HCT116 (cell line): ENCODE measurements at regions not wholly inside any gene's neighbourhood (a gene's known extent, or its start where the extent isn't known, plus 50 kb on each side); places are given as distances from the start of the nearest gene placed in this dataset.

ENCODE experiments used
- ATAC-seq: fragments of 200-7000 bp; cut with Tn5 transposase; 2 replicates; pipeline ENCODE4 v1.9.1; 2020; ENCODE audit warnings: mild to moderate bottlenecking, moderate library complexity
- BruUV-seq: library from RNA; stranded (reverse); fragments of 400-500 nt; replicated peaks from 2 replicates; lab custom pipeline; 2021; lab: Mats Ljungman, UMichigan
- CTCF ChIA-PET: fragments of 300-600 bp; sonication (Branson Sonifier 250); formaldehyde crosslinking; loops from one replicate; lab custom pipeline; 2021; ENCODE audit warnings: antibody characterized with exemption; lab: Charles Lee
- POLR2A ChIA-PET: fragments of 300-600, 350-600 bp; sonication (Branson Sonifier 250); formaldehyde crosslinking; loops from one replicate; lab custom pipeline; 2021; ENCODE audit warnings: antibody characterized with exemption; lab: Charles Lee
- RAD21 ChIA-PET, 2 experiments: fragments of 300-600 bp; sonication (Branson Sonifier 250); formaldehyde crosslinking; loops; one replicate each; lab custom pipeline; 2023; ENCODE audit warnings: low total read pairs in 2 of 2; ENCODE audit not compliant: uncharacterized antibody in 2 of 2, unreplicated experiment in 2 of 2, low non-redundant PET in 1 of 2; lab: Charles Lee
- DNase-seq: peaks from one replicate; pipeline ENCODE4 v3.0.0-alpha.2; 2010; ENCODE audit warnings: low read depth, low spot score
- H2AFZ ChIP-seq: fragments of 200-600 bp; shearing (Covaris generic), sonication (generic); 2 replicates; pipeline ENCODE4 v1.6.1; 2017; ENCODE audit warnings: low read depth, mixed run types, mixed read lengths, antibody characterized with exemption, low read length; ENCODE audit not compliant: poor library complexity, severe bottlenecking
- H3K27ac ChIP-seq: 2 replicates; pipeline ENCODE4 v1.5.1; 2012; ENCODE audit warnings: low read depth, low read length
- H3K27me3 ChIP-seq: fragments of 200-600 bp; sonication (generic); 2 replicates; pipeline ENCODE4 v1.6.1; 2016; ENCODE audit warnings: mixed run types, low read length, mixed read lengths; ENCODE audit not compliant: insufficient read depth
- H3K36me3 ChIP-seq, 2 experiments: fragments of 200-500 bp in 1 of 2; fragments of 200-600 bp in 1 of 2; sonication (Bioruptor generic) in 1 of 2; sonication (generic) in 1 of 2; 2 replicates each; pipeline versions ENCODE4 v1.5.1 to v1.6.1; 2014 to 2016; ENCODE audit warnings: low read length in 2 of 2, inconsistent platforms in 1 of 2, mixed read lengths in 1 of 2, mixed run types in 1 of 2; ENCODE audit not compliant: insufficient read depth in 2 of 2, control insufficient read depth in 1 of 2
- H3K4me1 ChIP-seq, 2 experiments: fragments of 200-600 bp in 1 of 2; sonication (generic) in 1 of 2; 2 replicates each; pipeline versions ENCODE4 v1.5.1 to v1.6.1; 2012 to 2017; ENCODE audit warnings: low read length in 2 of 2, inconsistent platforms in 1 of 2, mild to moderate bottlenecking in 1 of 2, mixed read lengths in 1 of 2, mixed run types in 1 of 2, moderate library complexity in 1 of 2; ENCODE audit not compliant: insufficient read depth in 2 of 2, control insufficient read depth in 1 of 2
- H3K4me2 ChIP-seq: fragments of 200-600 bp; sonication (generic); 2 replicates; pipeline ENCODE4 v1.6.1; 2017; ENCODE audit warnings: mixed run types, low read length, mixed read lengths
- H3K4me3 ChIP-seq, 2 experiments: fragments of 200-600 bp in 1 of 2; sonication (generic) in 1 of 2; replicated peaks in 1 of 2; 2 replicates each; pipeline ENCODE4 v1.5.1; 2011 to 2016; ENCODE audit warnings: low read length in 2 of 2, control low read depth in 1 of 2, low read depth in 1 of 2, mild to moderate bottlenecking in 1 of 2, mixed read lengths in 1 of 2, mixed run types in 1 of 2
- H3K79me2 ChIP-seq: fragments of 200-600 bp; sonication (generic); 2 replicates; pipeline ENCODE4 v1.6.1; 2017; ENCODE audit warnings: mild to moderate bottlenecking, mixed run types, low read length, moderate library complexity, mixed read lengths; ENCODE audit not compliant: insufficient read depth
- H3K9ac ChIP-seq: fragments of 200-600 bp; sonication (generic); 2 replicates; pipeline ENCODE4 v1.6.1; 2016; ENCODE audit warnings: low read length, mixed read lengths
- H3K9me2 ChIP-seq: fragments of 200-600 bp; sonication (generic), shearing (Covaris generic); 2 replicates; pipeline ENCODE4 v1.6.1; 2017; ENCODE audit warnings: mixed run types, mild to moderate bottlenecking, moderate library complexity; ENCODE audit not compliant: insufficient read depth
- H3K9me3 ChIP-seq, 2 experiments: fragments of 200-500 bp in 1 of 2; fragments of 200-600 bp in 1 of 2; sonication (Bioruptor generic) in 1 of 2; sonication (generic) in 1 of 2; 2 replicates each; pipeline ENCODE4 v1.6.1; 2014 to 2017; ENCODE audit warnings: low read length in 2 of 2, mixed read lengths in 2 of 2, inconsistent platforms in 1 of 2, low read depth in 1 of 2, mild to moderate bottlenecking in 1 of 2, mixed run types in 1 of 2, moderate library complexity in 1 of 2; ENCODE audit not compliant: control insufficient read depth in 1 of 2, insufficient read depth in 1 of 2
- H4K20me1 ChIP-seq: fragments of 200-600 bp; sonication (generic), shearing (Covaris generic); 2 replicates; pipeline ENCODE4 v1.6.1; 2017; ENCODE audit warnings: mixed run types, mild to moderate bottlenecking, moderate library complexity; ENCODE audit not compliant: insufficient read depth
- CBX3 ChIP-seq: IDR thresholded peaks from 2 replicates; pipeline ENCODE4 v1.6.1; 2012; ENCODE audit warnings: low read depth
- CEBPB ChIP-seq: IDR thresholded peaks from 2 replicates; pipeline ENCODE4 v1.6.1; 2012; ENCODE audit warnings: low read depth
- EGR1 ChIP-seq: IDR thresholded peaks from 2 replicates; pipeline ENCODE4 v1.6.1; 2012; ENCODE audit warnings: low read depth
- ELF1 ChIP-seq: IDR thresholded peaks from 2 replicates; pipeline ENCODE4 v1.6.1; 2012; ENCODE audit warnings: low read depth, borderline replicate concordance
- EZH2 ChIP-seq: fragments of 200-600 bp; sonication (generic); IDR thresholded peaks from 2 replicates; pipeline ENCODE4 v1.6.1; 2017; ENCODE audit warnings: antibody characterized with exemption, mixed run types
- EZH2phosphoT487 ChIP-seq: fragments of 200-600 bp; IDR thresholded peaks from 2 replicates; pipeline ENCODE4 v1.6.1; 2018; ENCODE audit warnings: antibody characterized with exemption, borderline replicate concordance
- POLR2A ChIP-seq: IDR thresholded peaks from 2 replicates; pipeline ENCODE4 v1.7.0; 2011; ENCODE audit warnings: borderline replicate concordance; ENCODE audit not compliant: insufficient read depth, insufficient read length; ENCODE audit errors: extremely low read depth
- POLR2AphosphoS5 ChIP-seq: IDR thresholded peaks from 2 replicates; pipeline ENCODE4 v1.6.1; 2011; ENCODE audit warnings: mild to moderate bottlenecking, low read depth, low read length, moderate library complexity
- RAD21 ChIP-seq: IDR thresholded peaks from 2 replicates; pipeline ENCODE4 v1.6.1; 2012; ENCODE audit warnings: low read depth, mild to moderate bottlenecking
- YY1 ChIP-seq: IDR thresholded peaks from 2 replicates; pipeline ENCODE4 v1.6.1; 2011; ENCODE audit warnings: low read length, low read depth, moderate library complexity, mild to moderate bottlenecking; ENCODE audit not compliant: insufficient replicate concordance; ENCODE audit errors: extremely low read depth
- ZFX ChIP-seq: fragments of 450-650 bp; IDR thresholded peaks from 2 replicates; pipeline ENCODE4 v1.6.1; 2017
- ZNF274 ChIP-seq: fragments of 200-500 bp; sonication (Bioruptor generic); IDR thresholded peaks from 2 replicates; pipeline ENCODE4 v1.6.1; 2014; ENCODE audit warnings: mild to moderate bottlenecking, low read depth, low read length, inconsistent platforms
- intact Hi-C: fragments of 100-400 bp; cut with micrococcal nuclease; formaldehyde crosslinking; loops from 2 replicates; pipeline ENCODE4 v1.10.0; 2022
- TF ChIP-seq, protein P1 (sequence below): IDR thresholded peaks from 2 replicates; pipeline ENCODE4 v1.6.1; 2012
- TF ChIP-seq, protein P2 (sequence below): IDR thresholded peaks from 2 replicates; pipeline ENCODE4 v1.6.1; 2012
- TF ChIP-seq, protein P3 (sequence below): IDR thresholded peaks from 2 replicates; pipeline ENCODE4 v1.6.1; 2011; ENCODE audit warnings: mild to moderate bottlenecking, low read length, moderate library complexity; ENCODE audit not compliant: insufficient replicate concordance; ENCODE audit errors: extremely low read depth

DNA sequence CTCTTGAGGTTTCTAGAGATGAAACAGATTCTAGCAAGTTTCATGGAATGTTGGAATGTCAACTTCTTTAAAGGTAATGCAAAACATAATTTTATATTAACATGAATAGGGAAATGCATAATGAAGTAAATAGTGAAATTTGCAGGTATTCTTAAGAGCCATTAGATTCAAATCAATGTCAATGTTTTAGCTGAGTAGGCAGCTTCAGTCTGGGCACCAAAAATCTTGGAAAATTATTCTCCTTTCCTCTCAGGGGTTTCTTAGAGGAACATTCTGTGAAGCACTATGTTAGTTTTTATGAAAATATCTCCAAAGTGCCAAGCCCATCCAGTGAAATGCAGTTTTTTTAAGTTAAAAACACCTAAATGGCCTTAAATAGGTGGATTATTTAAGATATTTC is 300.8 kb downstream of the PAX1 start:
- ATAC-seq, result no peak
- no peak overlapping the region for H3K4me3 ChIP-seq
- no peaks in the 10 kb centered on the region for H3K36me3 ChIP-seq
- peaks cover 3 to 26% of the 10 kb centered on the region in 2 experiments; a peak in 2 of 4 replicates for H3K9me3 ChIP-seq
- H3K27me3 ChIP-seq, result no peaks in the 10 kb centered on the region
- H2AFZ ChIP-seq, result no peak overlapping the region
- intact Hi-C loops, result no loop called here
- no TSS peak for BruUV-seq
- no peaks in the 10 kb centered on the region for H3K4me1 ChIP-seq
- H4K20me1 ChIP-seq, result no peaks in the 10 kb centered on the region
- H3K9ac ChIP-seq, result no peak overlapping the region
- no peak overlapping the region for H3K27ac ChIP-seq
- no peaks in the 10 kb centered on the region for H3K79me2 ChIP-seq
- no peaks in the 10 kb centered on the region for H3K9me2 ChIP-seq
- H3K4me2 ChIP-seq, result no peak overlapping the region
- CTCF ChIA-PET, result no interaction called here
- TF ChIP-seq EZH2phosphoT487 (no peak), EGR1 (no peak), ZNF274 (no peak), EZH2 (no peak), POLR2AphosphoS5 (no peak), YY1 (no peak), CEBPB (no peak)
- TF ChIP-seq, protein P1, sequence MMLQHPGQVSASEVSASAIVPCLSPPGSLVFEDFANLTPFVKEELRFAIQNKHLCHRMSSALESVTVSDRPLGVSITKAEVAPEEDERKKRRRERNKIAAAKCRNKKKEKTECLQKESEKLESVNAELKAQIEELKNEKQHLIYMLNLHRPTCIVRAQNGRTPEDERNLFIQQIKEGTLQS, result no peak
- TF ChIP-seq, protein P2, sequence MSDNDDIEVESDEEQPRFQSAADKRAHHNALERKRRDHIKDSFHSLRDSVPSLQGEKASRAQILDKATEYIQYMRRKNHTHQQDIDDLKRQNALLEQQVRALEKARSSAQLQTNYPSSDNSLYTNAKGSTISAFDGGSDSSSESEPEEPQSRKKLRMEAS, result no peak
- TF ChIP-seq, all 23 proteins: peak for 0
- no peak for DNase-seq
- ChIA-PET POLR2A (no interaction called here), RAD21 (no interaction called here)

DNA sequence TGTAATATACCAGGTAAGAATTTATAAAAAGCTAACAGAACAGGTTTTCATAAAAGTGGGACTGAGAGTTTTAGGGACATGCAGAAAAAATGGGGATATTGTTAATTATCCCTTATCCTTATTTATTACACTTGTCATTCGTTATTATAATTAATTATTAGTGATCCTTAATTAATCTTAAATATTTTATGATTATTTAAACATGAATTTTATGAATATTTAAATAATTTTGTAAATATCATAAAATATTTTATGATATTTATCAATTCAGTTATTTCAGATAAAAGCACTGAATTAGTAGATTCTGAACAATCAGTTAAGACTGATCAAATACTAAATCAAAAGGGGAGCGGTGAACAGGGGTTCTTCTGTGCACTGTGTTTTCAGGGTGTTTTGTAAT is 300.1 kb downstream of the PAX1 start:
- no TSS peak for BruUV-seq
- ATAC-seq (no peak), DNase-seq (no peak)
- ChIA-PET RAD21 (no interaction called here), CTCF (no interaction called here), POLR2A (no interaction called here)
- Histone ChIP-seq H3K27ac (no peak overlapping the region), H3K27me3 (no peaks in the 10 kb centered on the region), H4K20me1 (no peaks in the 10 kb centered on the region), H3K4me1 (no peaks in the 10 kb centered on the region), H2AFZ (no peak overlapping the region), H3K79me2 (no peaks in the 10 kb centered on the region), H3K36me3 (no peaks in the 10 kb centered on the region), H3K9me2 (no peaks in the 10 kb centered on the region), H3K9ac (no peak overlapping the region), H3K4me3 (no peak overlapping the region), H3K4me2 (no peak overlapping the region), H3K9me3 (peaks cover 3 to 26% of the 10 kb centered on the region in 2 experiments; a peak in 2 of 4 replicates)
- intact Hi-C loops, result no loop called here
- TF ChIP-seq, protein P1, result no peak
- TF ChIP-seq CBX3, result no peak
- TF ChIP-seq, protein P3, sequence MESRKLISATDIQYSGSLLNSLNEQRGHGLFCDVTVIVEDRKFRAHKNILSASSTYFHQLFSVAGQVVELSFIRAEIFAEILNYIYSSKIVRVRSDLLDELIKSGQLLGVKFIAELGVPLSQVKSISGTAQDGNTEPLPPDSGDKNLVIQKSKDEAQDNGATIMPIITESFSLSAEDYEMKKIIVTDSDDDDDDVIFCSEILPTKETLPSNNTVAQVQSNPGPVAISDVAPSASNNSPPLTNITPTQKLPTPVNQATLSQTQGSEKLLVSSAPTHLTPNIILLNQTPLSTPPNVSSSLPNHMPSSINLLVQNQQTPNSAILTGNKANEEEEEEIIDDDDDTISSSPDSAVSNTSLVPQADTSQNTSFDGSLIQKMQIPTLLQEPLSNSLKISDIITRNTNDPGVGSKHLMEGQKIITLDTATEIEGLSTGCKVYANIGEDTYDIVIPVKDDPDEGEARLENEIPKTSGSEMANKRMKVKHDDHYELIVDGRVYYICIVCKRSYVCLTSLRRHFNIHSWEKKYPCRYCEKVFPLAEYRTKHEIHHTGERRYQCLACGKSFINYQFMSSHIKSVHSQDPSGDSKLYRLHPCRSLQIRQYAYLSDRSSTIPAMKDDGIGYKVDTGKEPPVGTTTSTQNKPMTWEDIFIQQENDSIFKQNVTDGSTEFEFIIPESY, result no peak
- TF ChIP-seq EZH2phosphoT487, result no peak
- TF ChIP-seq ZFX, result no peak
- no peak for TF ChIP-seq ELF1
- no peak for TF ChIP-seq POLR2A
- TF ChIP-seq EZH2, result no peak
- TF ChIP-seq RAD21, result no peak
- no peak for TF ChIP-seq EGR1
